ENCODE measurements at regions not wholly inside any gene's neighbourhood (a gene's known extent, or its start where the extent isn't known, plus 50 kb on each side); places are given as distances from the start of the nearest gene placed in this dataset.

DNA sequence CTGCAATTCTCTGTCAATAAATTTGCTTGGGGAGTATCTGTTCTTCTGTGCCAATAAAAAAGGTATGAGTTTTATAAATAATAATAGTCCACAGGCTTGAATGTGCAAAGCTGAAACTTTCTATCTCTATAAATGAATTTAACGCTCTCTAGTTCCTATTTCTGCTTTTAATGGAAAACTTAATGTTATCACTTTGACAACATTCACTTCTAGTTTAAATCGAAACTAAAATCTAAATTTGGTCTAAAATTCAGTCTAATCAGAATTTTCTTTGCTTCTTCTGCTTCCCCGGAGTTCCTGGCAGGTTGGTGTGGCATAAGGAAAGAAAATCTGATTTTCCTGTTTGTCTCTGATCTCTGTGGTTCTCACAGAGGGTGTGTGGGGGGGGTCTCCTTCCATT lies 450.1 kb upstream of the TBL1XR1 start:
- TF ChIP-seq, protein P1, sequence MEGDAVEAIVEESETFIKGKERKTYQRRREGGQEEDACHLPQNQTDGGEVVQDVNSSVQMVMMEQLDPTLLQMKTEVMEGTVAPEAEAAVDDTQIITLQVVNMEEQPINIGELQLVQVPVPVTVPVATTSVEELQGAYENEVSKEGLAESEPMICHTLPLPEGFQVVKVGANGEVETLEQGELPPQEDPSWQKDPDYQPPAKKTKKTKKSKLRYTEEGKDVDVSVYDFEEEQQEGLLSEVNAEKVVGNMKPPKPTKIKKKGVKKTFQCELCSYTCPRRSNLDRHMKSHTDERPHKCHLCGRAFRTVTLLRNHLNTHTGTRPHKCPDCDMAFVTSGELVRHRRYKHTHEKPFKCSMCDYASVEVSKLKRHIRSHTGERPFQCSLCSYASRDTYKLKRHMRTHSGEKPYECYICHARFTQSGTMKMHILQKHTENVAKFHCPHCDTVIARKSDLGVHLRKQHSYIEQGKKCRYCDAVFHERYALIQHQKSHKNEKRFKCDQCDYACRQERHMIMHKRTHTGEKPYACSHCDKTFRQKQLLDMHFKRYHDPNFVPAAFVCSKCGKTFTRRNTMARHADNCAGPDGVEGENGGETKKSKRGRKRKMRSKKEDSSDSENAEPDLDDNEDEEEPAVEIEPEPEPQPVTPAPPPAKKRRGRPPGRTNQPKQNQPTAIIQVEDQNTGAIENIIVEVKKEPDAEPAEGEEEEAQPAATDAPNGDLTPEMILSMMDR (IDR thresholded peaks at IDR 0.05; ENCODE audit: low read depth, low read length): no peak
- TF ChIP-seq POLR2A (IDR thresholded peaks at IDR 0.05; ENCODE audit: extremely low read depth, insufficient read length) (no peak), MYC (IDR thresholded peaks at IDR 0.05; ENCODE audit: low read depth, low read length) (no peak)
- TF ChIP-seq, protein P2, sequence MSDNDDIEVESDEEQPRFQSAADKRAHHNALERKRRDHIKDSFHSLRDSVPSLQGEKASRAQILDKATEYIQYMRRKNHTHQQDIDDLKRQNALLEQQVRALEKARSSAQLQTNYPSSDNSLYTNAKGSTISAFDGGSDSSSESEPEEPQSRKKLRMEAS (IDR thresholded peaks at IDR 0.05; ENCODE audit: low read depth, low read length): no peak
